ENCODE measurements at regions not wholly inside any gene's neighbourhood (a gene's known extent, or its start where the extent isn't known, plus 50 kb on each side); places are given as distances from the start of the nearest gene placed in this dataset.

DNA sequence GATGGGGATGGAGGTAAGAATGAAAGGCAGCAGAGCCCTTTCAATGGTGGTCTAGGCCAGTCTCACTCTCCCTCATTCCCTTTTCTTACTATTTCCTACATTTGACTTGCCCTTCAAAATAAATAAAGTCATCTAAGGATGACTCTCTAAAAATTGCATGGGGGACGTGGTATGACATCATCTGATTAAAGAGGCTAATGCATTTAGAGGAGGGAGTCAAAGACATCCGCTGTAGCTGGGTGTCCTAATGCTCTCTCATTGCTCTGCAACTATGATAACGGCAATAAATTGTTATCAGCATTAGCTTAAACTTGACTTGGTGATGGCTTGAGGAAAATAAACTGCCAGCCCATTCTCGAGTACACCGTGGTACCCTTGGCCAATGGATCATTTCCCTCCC, 225.6 kb upstream of the PBX1 start (continued):
- TF ChIP-seq, protein P1, sequence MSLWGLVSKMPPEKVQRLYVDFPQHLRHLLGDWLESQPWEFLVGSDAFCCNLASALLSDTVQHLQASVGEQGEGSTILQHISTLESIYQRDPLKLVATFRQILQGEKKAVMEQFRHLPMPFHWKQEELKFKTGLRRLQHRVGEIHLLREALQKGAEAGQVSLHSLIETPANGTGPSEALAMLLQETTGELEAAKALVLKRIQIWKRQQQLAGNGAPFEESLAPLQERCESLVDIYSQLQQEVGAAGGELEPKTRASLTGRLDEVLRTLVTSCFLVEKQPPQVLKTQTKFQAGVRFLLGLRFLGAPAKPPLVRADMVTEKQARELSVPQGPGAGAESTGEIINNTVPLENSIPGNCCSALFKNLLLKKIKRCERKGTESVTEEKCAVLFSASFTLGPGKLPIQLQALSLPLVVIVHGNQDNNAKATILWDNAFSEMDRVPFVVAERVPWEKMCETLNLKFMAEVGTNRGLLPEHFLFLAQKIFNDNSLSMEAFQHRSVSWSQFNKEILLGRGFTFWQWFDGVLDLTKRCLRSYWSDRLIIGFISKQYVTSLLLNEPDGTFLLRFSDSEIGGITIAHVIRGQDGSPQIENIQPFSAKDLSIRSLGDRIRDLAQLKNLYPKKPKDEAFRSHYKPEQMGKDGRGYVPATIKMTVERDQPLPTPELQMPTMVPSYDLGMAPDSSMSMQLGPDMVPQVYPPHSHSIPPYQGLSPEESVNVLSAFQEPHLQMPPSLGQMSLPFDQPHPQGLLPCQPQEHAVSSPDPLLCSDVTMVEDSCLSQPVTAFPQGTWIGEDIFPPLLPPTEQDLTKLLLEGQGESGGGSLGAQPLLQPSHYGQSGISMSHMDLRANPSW (CRISPR knock-in tag; conservative IDR thresholded peaks at IDR 0.05; ENCODE audit: low read depth), result no peak
- no peak for TF ChIP-seq SMAD4 (CRISPR knock-in tag; IDR thresholded peaks at IDR 0.05)
- no peak for TF ChIP-seq NR3C1 (CRISPR knock-in tag; conservative IDR thresholded peaks at IDR 0.05; ENCODE audit: low read depth)
- no peak for TF ChIP-seq GRHL2 (CRISPR knock-in tag; IDR thresholded peaks at IDR 0.05; ENCODE audit: insufficient replicate concordance, severe bottlenecking)
- no peak for TF ChIP-seq ZNF423 (CRISPR knock-in tag; IDR thresholded peaks at IDR 0.05)
- no peak for TF ChIP-seq EMX1 (CRISPR knock-in tag; IDR thresholded peaks at IDR 0.05)
- no peak for TF ChIP-seq FOXJ3 (CRISPR knock-in tag; IDR thresholded peaks at IDR 0.05; ENCODE audit: borderline replicate concordance)
- TF ChIP-seq ZNF219 (CRISPR knock-in tag; IDR thresholded peaks at IDR 0.05; ENCODE audit: borderline replicate concordance), result no peak
- no peak for TF ChIP-seq ZNF317 (CRISPR knock-in tag; IDR thresholded peaks at IDR 0.05; ENCODE audit: borderline replicate concordance, low read depth)
- TF ChIP-seq CREB1 (CRISPR knock-in tag; IDR thresholded peaks at IDR 0.05), result no peak
- TF ChIP-seq NFATC4 (CRISPR knock-in tag; IDR thresholded peaks at IDR 0.05), result no peak
- TF ChIP-seq ZNF121 (CRISPR knock-in tag; IDR thresholded peaks at IDR 0.05), result no peak

DNA sequence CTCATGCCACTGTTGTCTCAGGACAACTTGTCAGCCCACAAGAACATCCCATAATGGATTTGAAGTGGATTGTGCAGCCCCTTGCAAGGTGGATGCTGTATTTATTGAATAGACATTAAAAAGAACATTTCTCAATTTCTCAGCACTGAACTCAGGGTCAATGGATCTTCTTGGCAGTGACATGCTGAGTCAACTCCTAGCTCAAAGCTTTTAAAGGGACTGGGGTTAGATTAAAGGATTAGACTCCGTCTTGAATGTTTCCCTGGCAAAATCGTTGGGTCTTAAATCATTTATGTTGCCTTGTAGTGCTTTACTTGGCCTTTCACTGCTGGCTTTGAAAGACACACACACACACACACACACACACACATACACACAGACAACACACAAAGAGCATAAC, 221.6 kb upstream of the PBX1 start:
- Mint-ChIP-seq H3K4me1 (peaks cover 6% of the 10 kb centered on the region; the same call in 1 of the 2 replicates), H3K36me3 (peaks cover 6% of the 10 kb centered on the region), H3K9me3 (peaks cover 19% of the 10 kb centered on the region), H3K27ac (no peak overlapping the region), H3K4me3 (no peak overlapping the region), H3K27me3 (ENCODE audit: low read depth) (peaks cover 2% of the 10 kb centered on the region; the same call in 1 of the 2 replicates)
- no peak for TF ChIP-seq HMGA2 (CRISPR knock-in tag; IDR thresholded peaks at IDR 0.05)
- TF ChIP-seq ZNF416 (CRISPR knock-in tag; IDR thresholded peaks at IDR 0.05), result no peak
- no peak for TF ChIP-seq EMX1 (CRISPR knock-in tag; IDR thresholded peaks at IDR 0.05)
- TF ChIP-seq, protein P2, sequence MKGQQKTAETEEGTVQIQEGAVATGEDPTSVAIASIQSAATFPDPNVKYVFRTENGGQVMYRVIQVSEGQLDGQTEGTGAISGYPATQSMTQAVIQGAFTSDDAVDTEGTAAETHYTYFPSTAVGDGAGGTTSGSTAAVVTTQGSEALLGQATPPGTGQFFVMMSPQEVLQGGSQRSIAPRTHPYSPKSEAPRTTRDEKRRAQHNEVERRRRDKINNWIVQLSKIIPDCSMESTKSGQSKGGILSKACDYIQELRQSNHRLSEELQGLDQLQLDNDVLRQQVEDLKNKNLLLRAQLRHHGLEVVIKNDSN (CRISPR knock-in tag; IDR thresholded peaks at IDR 0.05), result no peak
- no peak for TF ChIP-seq SMAD3 (CRISPR knock-in tag; IDR thresholded peaks at IDR 0.05; ENCODE audit: borderline replicate concordance)
- TF ChIP-seq, protein P3, sequence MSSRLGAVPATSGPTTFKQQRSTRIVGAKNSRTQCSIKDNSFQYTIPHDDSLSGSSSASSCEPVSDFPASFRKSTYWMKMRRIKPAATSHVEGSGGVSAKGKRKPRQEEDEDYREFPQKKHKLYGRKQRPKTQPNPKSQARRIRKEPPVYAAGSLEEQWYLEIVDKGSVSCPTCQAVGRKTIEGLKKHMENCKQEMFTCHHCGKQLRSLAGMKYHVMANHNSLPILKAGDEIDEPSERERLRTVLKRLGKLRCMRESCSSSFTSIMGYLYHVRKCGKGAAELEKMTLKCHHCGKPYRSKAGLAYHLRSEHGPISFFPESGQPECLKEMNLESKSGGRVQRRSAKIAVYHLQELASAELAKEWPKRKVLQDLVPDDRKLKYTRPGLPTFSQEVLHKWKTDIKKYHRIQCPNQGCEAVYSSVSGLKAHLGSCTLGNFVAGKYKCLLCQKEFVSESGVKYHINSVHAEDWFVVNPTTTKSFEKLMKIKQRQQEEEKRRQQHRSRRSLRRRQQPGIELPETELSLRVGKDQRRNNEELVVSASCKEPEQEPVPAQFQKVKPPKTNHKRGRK (CRISPR knock-in tag; IDR thresholded peaks at IDR 0.05; ENCODE audit: borderline replicate concordance), result no peak
- no peak for TF ChIP-seq NFATC4 (CRISPR knock-in tag; IDR thresholded peaks at IDR 0.05)
- TF ChIP-seq MXD4 (CRISPR knock-in tag; IDR thresholded peaks at IDR 0.05; ENCODE audit: borderline replicate concordance), result no peak
- no peak for TF ChIP-seq RELA (CRISPR knock-in tag; IDR thresholded peaks at IDR 0.05; ENCODE audit: borderline replicate concordance)
- TF ChIP-seq GTF2I (CRISPR knock-in tag; conservative IDR thresholded peaks at IDR 0.05), result no peak
- no peak for TF ChIP-seq NR1H2 (CRISPR knock-in tag; IDR thresholded peaks at IDR 0.05)
- DNase-seq (ENCODE audit: low spot score), result no peak
- no peak for ATAC-seq
- POLR2A ChIA-PET, result no interaction called here
- CTCF ChIA-PET, result no interaction called here

DNA sequence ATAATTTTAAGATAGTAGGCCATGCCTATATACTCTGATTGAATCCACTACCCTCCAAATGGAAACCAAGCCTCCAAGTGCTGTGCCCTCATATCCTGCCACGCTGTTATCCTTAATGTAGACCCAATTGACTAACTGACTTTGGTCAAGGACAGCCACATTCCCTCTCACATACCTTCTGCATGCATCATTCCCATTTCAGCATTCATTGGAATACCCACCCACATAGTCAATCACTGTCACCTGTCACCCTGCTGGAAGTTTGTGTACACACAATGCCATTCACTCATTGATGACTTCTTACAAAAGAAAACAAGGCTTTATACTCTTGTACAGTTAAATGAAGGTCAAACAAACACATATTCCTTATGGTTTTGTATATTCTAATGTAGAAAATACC, 221.1 kb upstream of the PBX1 start:
- DNase-seq (ENCODE audit: low spot score) (no peak), ATAC-seq (no peak)
- Mint-ChIP-seq H3K27ac (no peak overlapping the region), H3K36me3 (peaks cover 6% of the 10 kb centered on the region), H3K27me3 (ENCODE audit: low read depth) (peaks cover 3% of the 10 kb centered on the region), H3K4me3 (no peak overlapping the region), H3K4me1 (peaks cover 6% of the 10 kb centered on the region; the same call in 1 of the 2 replicates), H3K9me3 (peaks cover 20% of the 10 kb centered on the region)
- ChIA-PET POLR2A (no interaction called here), CTCF (no interaction called here)
- TF ChIP-seq, protein P4, sequence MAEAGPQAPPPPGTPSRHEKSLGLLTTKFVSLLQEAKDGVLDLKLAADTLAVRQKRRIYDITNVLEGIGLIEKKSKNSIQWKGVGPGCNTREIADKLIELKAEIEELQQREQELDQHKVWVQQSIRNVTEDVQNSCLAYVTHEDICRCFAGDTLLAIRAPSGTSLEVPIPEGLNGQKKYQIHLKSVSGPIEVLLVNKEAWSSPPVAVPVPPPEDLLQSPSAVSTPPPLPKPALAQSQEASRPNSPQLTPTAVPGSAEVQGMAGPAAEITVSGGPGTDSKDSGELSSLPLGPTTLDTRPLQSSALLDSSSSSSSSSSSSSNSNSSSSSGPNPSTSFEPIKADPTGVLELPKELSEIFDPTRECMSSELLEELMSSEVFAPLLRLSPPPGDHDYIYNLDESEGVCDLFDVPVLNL (CRISPR knock-in tag; IDR thresholded peaks at IDR 0.05; ENCODE audit: borderline replicate concordance, low read depth), result no peak
- TF ChIP-seq CREB1 (CRISPR knock-in tag; IDR thresholded peaks at IDR 0.05) (no peak), IRF2 (CRISPR knock-in tag; IDR thresholded peaks at IDR 0.05; ENCODE audit: borderline replicate concordance, low read depth) (no peak), TP53 (CRISPR knock-in tag; IDR thresholded peaks at IDR 0.05) (no peak), ZNF317 (CRISPR knock-in tag; IDR thresholded peaks at IDR 0.05; ENCODE audit: borderline replicate concordance, low read depth) (no peak), ETV6 (CRISPR knock-in tag; IDR thresholded peaks at IDR 0.05) (no peak)
- TF ChIP-seq, protein P5, sequence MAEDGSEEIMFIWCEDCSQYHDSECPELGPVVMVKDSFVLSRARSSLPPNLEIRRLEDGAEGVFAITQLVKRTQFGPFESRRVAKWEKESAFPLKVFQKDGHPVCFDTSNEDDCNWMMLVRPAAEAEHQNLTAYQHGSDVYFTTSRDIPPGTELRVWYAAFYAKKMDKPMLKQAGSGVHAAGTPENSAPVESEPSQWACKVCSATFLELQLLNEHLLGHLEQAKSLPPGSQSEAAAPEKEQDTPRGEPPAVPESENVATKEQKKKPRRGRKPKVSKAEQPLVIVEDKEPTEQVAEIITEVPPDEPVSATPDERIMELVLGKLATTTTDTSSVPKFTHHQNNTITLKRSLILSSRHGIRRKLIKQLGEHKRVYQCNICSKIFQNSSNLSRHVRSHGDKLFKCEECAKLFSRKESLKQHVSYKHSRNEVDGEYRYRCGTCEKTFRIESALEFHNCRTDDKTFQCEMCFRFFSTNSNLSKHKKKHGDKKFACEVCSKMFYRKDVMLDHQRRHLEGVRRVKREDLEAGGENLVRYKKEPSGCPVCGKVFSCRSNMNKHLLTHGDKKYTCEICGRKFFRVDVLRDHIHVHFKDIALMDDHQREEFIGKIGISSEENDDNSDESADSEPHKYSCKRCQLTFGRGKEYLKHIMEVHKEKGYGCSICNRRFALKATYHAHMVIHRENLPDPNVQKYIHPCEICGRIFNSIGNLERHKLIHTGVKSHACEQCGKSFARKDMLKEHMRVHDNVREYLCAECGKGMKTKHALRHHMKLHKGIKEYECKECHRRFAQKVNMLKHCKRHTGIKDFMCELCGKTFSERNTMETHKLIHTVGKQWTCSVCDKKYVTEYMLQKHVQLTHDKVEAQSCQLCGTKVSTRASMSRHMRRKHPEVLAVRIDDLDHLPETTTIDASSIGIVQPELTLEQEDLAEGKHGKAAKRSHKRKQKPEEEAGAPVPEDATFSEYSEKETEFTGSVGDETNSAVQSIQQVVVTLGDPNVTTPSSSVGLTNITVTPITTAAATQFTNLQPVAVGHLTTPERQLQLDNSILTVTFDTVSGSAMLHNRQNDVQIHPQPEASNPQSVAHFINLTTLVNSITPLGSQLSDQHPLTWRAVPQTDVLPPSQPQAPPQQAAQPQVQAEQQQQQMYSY (CRISPR knock-in tag; IDR thresholded peaks at IDR 0.05), result no peak

Measured in WTC11 (cell line).